Activated B cell treated with CpG ODN at 0.5 μM for 24 hours (primary cell): ENCODE measurements at regions not wholly inside any gene's neighbourhood (a gene's known extent, or its start where the extent isn't known, plus 50 kb on each side); places are given as distances from the start of the nearest gene placed in this dataset.

Source experiments
- ATAC-seq: fragments of 200-7000 bp; cut with Tn5 transposase; one replicate; pipeline ENCODE4 v1.10.0; 2021; ENCODE audit warnings: low read depth, mild to moderate bottlenecking, moderate library complexity
- CTCF ChIA-PET: fragments of 350-600 bp; sonication (Branson Sonifier 250); formaldehyde crosslinking; loops from one replicate; lab custom pipeline; 2021; ENCODE audit warnings: antibody characterized with exemption; lab: Charles Lee
- POLR2A ChIA-PET: fragments of 350-600 bp; sonication (Branson Sonifier 250); formaldehyde crosslinking; loops from one replicate; lab custom pipeline; 2021; ENCODE audit warnings: antibody characterized with exemption; lab: Charles Lee
- DNase-seq: peaks from one replicate; pipeline ENCODE4 v3.0.0; 2022
- H3K27ac Mint-ChIP-seq: one replicate; pipeline ENCODE4 v1.8.0; 2020; ENCODE audit warnings: mixed read lengths
- H3K27me3 Mint-ChIP-seq: one replicate; pipeline ENCODE4 v1.8.0; 2021; ENCODE audit warnings: mixed read lengths
- H3K36me3 Mint-ChIP-seq: one replicate; pipeline ENCODE4 v1.8.0; 2021; ENCODE audit warnings: low read depth, mixed read lengths
- H3K4me1 Mint-ChIP-seq: one replicate; pipeline ENCODE4 v1.8.0; 2021; ENCODE audit warnings: mixed read lengths
- H3K4me3 Mint-ChIP-seq: one replicate; pipeline ENCODE4 v1.8.0; 2020; ENCODE audit warnings: mild to moderate bottlenecking, mixed read lengths
- H3K9me3 Mint-ChIP-seq: one replicate; pipeline ENCODE4 v1.8.0; 2020; ENCODE audit warnings: mixed read lengths
- CTCF ChIP-seq: fragments of 200-600 bp; IDR thresholded peaks from one replicate; pipeline ENCODE4 v1.8.0; 2022; ENCODE audit warnings: antibody characterized with exemption, mild to moderate bottlenecking
- intact Hi-C: fragments of 100-400 bp; cut with micrococcal nuclease; formaldehyde crosslinking; loops from one replicate; pipeline ENCODE4 v1.15.1; 2024

GRCh38 chr15:47398132-47398531 lies 319.2 kb upstream of the SEMA6D start:
- no peak for ATAC-seq
- intact Hi-C loops: no loop called here
- Mint-ChIP-seq H3K36me3 (no peaks in the 10 kb centered on the region), H3K27me3 (no peaks in the 10 kb centered on the region), H3K9me3 (peaks cover 2% of the 10 kb centered on the region), H3K4me1 (no peaks in the 10 kb centered on the region), H3K4me3 (no peak overlapping the region), H3K27ac (no peak overlapping the region)
- no peak for DNase-seq
- TF ChIP-seq CTCF: no peak
- CTCF ChIA-PET: no interaction called here
- POLR2A ChIA-PET: no interaction called here

GRCh38 chr15:47398594-47398993 lies 318.7 kb upstream of the SEMA6D start:
- Mint-ChIP-seq H3K36me3 (no peaks in the 10 kb centered on the region), H3K27me3 (no peaks in the 10 kb centered on the region), H3K9me3 (peaks cover 2% of the 10 kb centered on the region), H3K4me3 (no peak overlapping the region), H3K4me1 (no peaks in the 10 kb centered on the region), H3K27ac (no peak overlapping the region)
- intact Hi-C loops: no loop called here
- ATAC-seq: no peak
- no peak for TF ChIP-seq CTCF
- no peak for DNase-seq
- ChIA-PET POLR2A (no interaction called here), CTCF (no interaction called here)

GRCh38 chr15:47399100-47399499 lies 318.2 kb upstream of the SEMA6D start:
- ChIA-PET CTCF (no interaction called here), POLR2A (no interaction called here)
- H3K4me3 Mint-ChIP-seq: no peak overlapping the region
- peaks cover 2% of the 10 kb centered on the region for H3K9me3 Mint-ChIP-seq
- no peaks in the 10 kb centered on the region for H3K4me1 Mint-ChIP-seq
- intact Hi-C loops: no loop called here
- no peak overlapping the region for H3K27ac Mint-ChIP-seq
- no peaks in the 10 kb centered on the region for H3K36me3 Mint-ChIP-seq
- ATAC-seq: no peak
- no peaks in the 10 kb centered on the region for H3K27me3 Mint-ChIP-seq
- DNase-seq: no peak
- TF ChIP-seq CTCF: no peak

GRCh38 chr15:47400603-47401002 lies 316.7 kb upstream of the SEMA6D start:
- no peak for TF ChIP-seq CTCF
- ChIA-PET CTCF (no interaction called here), POLR2A (no interaction called here)
- H3K4me1 Mint-ChIP-seq: no peaks in the 10 kb centered on the region
- ATAC-seq (no peak), DNase-seq (no peak)
- H3K4me3 Mint-ChIP-seq: no peak overlapping the region
- H3K36me3 Mint-ChIP-seq: no peaks in the 10 kb centered on the region
- peaks cover 2% of the 10 kb centered on the region for H3K9me3 Mint-ChIP-seq
- no peak overlapping the region for H3K27ac Mint-ChIP-seq
- no peaks in the 10 kb centered on the region for H3K27me3 Mint-ChIP-seq
- intact Hi-C loops: no loop called here

- ChIA-PET POLR2A (no interaction called here), CTCF (no interaction called here)
- TF ChIP-seq CTCF: no peak
- no peaks in the 10 kb centered on the region for H3K4me1 Mint-ChIP-seq
- H3K36me3 Mint-ChIP-seq: no peaks in the 10 kb centered on the region
- ATAC-seq: no peak
- no peaks in the 10 kb centered on the region for H3K27me3 Mint-ChIP-seq
- H3K4me3 Mint-ChIP-seq: no peak overlapping the region
- H3K9me3 Mint-ChIP-seq: peaks cover 2% of the 10 kb centered on the region
- no peak for DNase-seq
- intact Hi-C loops: no loop called here
- no peak overlapping the region for H3K27ac Mint-ChIP-seq
Measured at GRCh38 chr15:47401427-47401826, 315.9 kb upstream of the SEMA6D start.
